NCI-H226 (cell line): ENCODE measurements at regions not wholly inside any gene's neighbourhood (a gene's known extent, or its start where the extent isn't known, plus 50 kb on each side); places are given as distances from the start of the nearest gene placed in this dataset.
"Not testable (repeated sequence)": the region's sequence is repeated elsewhere in the genome, so short reads cannot be mapped to it uniquely, and the experiment has no call there.

Source experiments
- DNase-seq: peaks from one replicate; pipeline ENCODE4 v3.0.0-alpha.2; 2015

- no peak for DNase-seq
Measured at GRCh38 chr1:244758708-244759107, 76.8 kb upstream of the COX20 start.

GRCh38 chr1:244759158-244759557 is 76.3 kb upstream of the COX20 start:
- DNase-seq = no peak

- no peak for DNase-seq
Measured at GRCh38 chr1:244760471-244760870, 75.0 kb upstream of the COX20 start.

DNA sequence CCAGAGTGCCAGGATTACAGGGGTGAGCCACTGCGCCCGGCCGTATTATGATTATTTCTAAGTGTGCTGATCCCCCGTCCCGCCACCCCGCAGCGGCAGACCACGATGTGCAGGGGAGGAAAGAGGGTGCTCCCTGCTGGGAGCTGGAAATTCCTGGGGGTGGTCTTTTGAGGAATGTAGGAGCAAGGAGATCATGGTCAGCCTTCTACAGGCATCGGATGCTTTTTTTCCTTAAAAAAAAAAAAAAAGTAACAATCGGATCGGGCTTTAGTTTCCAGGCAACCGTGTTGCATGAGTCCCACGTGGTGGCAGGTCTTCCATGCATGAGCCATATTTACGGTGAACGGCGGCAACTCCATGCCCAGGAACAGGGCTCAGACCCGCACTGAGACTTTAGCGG is 74.2 kb upstream of the COX20 start:
- no peak for DNase-seq

GRCh38 chr1:244762629-244763028 is 72.8 kb upstream of the COX20 start:
- no peak for DNase-seq

DNA sequence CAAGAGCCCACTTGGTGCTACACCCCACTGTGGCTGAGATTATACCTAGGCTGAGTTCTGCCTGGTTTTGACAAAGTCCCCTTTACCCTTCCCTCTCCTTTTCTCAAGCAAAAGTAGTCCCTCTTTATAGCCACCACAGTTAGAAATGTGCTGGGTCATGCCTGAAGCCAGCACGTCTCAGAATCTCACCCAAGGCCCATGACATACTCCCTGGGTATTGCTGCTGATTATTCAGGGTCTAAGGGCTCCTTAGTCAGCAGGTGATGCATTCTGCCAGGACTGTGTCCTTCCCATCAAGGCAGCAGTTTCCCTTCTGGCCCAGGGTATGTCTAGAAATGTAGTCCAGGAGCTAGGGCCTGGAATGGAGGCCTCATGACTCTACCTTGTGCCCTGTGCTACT is 67.3 kb upstream of the COX20 start:
- no peak for DNase-seq

DNA sequence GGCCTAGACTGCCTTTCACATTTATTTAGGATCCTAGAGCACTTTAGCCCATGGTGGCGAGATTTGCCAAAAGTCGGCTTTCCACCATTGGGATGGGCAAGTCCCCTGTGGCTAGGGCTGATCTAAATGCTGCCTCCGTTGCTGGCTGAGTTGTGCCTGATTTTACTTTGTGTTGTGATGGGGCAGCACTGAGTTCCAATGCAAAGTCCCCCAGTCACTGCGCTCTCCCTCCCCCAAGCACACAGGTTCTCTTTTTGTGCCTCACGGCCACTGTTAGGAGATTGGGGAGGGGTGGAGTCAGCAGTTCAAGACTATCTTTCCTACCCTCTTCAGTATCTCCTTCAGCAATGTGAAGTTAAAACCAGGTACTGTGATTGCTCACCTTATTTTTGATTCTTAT is 66.7 kb upstream of the COX20 start:
- DNase-seq = no peak

DNA sequence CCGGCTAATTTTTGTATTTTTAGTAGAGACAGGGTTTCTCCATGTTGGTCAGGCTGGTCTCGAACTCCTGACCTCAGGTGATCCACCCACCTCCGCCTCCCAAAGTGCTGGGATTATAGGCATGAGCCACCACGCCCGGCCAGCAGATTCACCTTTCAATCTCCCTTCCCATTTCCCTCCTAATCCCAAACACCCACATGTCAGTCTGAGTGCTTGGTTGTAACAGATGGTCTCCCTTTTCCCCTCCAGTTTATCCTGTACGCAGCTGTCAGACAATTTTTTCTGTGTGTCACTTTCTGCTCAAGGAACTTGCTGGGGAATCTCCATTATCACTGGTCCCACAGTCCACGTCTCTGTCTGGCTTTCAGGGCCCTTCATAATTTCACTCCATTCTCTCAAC is 64.9 kb upstream of the COX20 start:
- DNase-seq = not testable (repeated sequence)

- no peak for DNase-seq
Measured at GRCh38 chr1:244773513-244773912, 61.9 kb upstream of the COX20 start.

- DNase-seq = not testable (repeated sequence)
Measured at GRCh38 chr1:244776783-244777182, 58.7 kb upstream of the COX20 start.

DNA sequence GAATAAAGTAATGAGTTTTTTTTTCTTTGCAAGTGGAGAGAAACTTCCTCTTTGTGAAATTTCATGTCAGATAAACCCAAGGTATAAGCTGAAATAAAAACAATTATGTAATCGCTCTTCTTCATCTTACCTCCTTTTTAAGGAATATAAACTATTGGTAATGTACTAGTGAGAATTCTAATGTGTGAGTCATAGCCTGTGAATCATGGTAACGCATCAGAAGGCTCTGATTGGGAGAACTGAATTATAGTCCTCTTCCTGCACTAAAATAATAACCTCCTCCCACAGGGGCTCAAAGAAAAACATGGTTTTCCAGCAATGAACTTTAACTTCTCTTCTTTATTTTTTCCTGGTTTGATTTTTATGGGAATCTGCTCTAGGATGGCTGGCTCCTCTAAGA is 57.1 kb upstream of the COX20 start:
- DNase-seq = peak; percentile 86

GRCh38 chr1:244779410-244779809 is 56.0 kb upstream of the COX20 start:
- DNase-seq = no peak

DNA sequence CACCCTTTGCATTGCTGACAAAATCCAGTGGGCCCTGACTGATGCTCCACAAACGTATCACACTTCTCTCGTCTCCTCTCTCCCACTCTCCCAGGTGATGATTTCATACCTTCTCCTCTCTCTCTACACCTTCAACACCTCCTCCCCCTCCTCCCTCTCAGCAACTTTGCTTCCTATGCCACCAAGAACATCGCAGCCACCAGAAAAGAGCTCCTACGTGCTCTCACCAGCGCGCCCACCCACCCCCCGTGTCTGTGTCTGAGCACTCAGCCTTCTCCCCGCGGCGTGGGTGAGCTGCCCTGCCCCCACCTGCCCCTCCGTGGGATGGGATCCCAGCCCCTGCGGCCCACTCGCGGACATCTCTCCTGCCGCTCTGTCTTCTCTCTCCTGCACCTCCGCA is 55.1 kb upstream of the COX20 start:
- DNase-seq = no peak

GRCh38 chr1:244782056-244782455 is 53.4 kb upstream of the COX20 start:
- peak; percentile 32 for DNase-seq

- no peak for DNase-seq
Measured at GRCh38 chr1:244783138-244783537, 52.3 kb upstream of the COX20 start.
